ENCODE measurements at regions not wholly inside any gene's neighbourhood (a gene's known extent, or its start where the extent isn't known, plus 50 kb on each side); places are given as distances from the start of the nearest gene placed in this dataset.

GRCh38 chr22:49143812-49144211 lies 683.9 kb downstream of the BRD1 start:
- DNase-seq (ENCODE audit: extremely low read depth, low read depth), result no peak
- H3K4me3 ChIP-seq (replicated peaks; ENCODE audit: low read depth, low read length), result no peak overlapping the region
- no peak for TF ChIP-seq CTCF (IDR thresholded peaks at IDR 0.05; ENCODE audit: low read depth, low read length, missing control alignments)

GRCh38 chr22:49142891-49143290 lies 684.8 kb downstream of the BRD1 start:
- H3K4me3 ChIP-seq (replicated peaks; ENCODE audit: low read depth, low read length), result no peak overlapping the region
- DNase-seq (ENCODE audit: extremely low read depth, low read depth), result no peak
- TF ChIP-seq CTCF (IDR thresholded peaks at IDR 0.05; ENCODE audit: low read depth, low read length, missing control alignments), result no peak

- no peak for DNase-seq (ENCODE audit: extremely low read depth, low read depth)
- TF ChIP-seq CTCF (IDR thresholded peaks at IDR 0.05; ENCODE audit: low read depth, low read length, missing control alignments), result no peak
- H3K4me3 ChIP-seq (replicated peaks; ENCODE audit: low read depth, low read length), result no peak overlapping the region
These were observed 685.4 kb downstream of the BRD1 start for GRCh38 chr22:49142296-49142695.

GRCh38 chr22:49141761-49142160 lies 685.9 kb downstream of the BRD1 start:
- no peak for TF ChIP-seq CTCF (IDR thresholded peaks at IDR 0.05; ENCODE audit: low read depth, low read length, missing control alignments)
- DNase-seq (ENCODE audit: extremely low read depth, low read depth), result no peak
- no peak overlapping the region for H3K4me3 ChIP-seq (replicated peaks; ENCODE audit: low read depth, low read length)

GRCh38 chr22:49140911-49141665 lies 686.6 kb downstream of the BRD1 start:
- no peak for TF ChIP-seq CTCF (IDR thresholded peaks at IDR 0.05; ENCODE audit: low read depth, low read length, missing control alignments)
- DNase-seq (ENCODE audit: extremely low read depth, low read depth), result no peak
- no peak overlapping the region for H3K4me3 ChIP-seq (replicated peaks; ENCODE audit: low read depth, low read length)

GRCh38 chr22:49139492-49140151 lies 688.1 kb downstream of the BRD1 start:
- no peak overlapping the region for H3K4me3 ChIP-seq (replicated peaks; ENCODE audit: low read depth, low read length)
- no peak for DNase-seq (ENCODE audit: extremely low read depth, low read depth)
- TF ChIP-seq CTCF (IDR thresholded peaks at IDR 0.05; ENCODE audit: low read depth, low read length, missing control alignments), result no peak
